ENCODE measurements at regions not wholly inside any gene's neighbourhood (a gene's known extent, or its start where the extent isn't known, plus 50 kb on each side); places are given as distances from the start of the nearest gene placed in this dataset.

- H2AFZ ChIP-seq (ENCODE audit: low read length), result no peak overlapping the region
- no peaks in the 10 kb centered on the region; a peak in 1 of 7 replicates for H3K36me3 Mint-ChIP-seq (ENCODE audit: insufficient read depth in 1 of 3, low read depth in 3 of 3)
- no CpG with 5 or more reads among the region's 2 CpGs for WGBS (ENCODE audit: extremely low coverage, insufficient read length, low lambda C conversion rate)
Observed at GRCh38 chr6:125486881-125487280, 185.1 kb upstream of the HDDC2 start.

More at GRCh38 chr6:125486881-125487280, 185.1 kb upstream of the HDDC2 start:
- no peak overlapping the region for H3K14ac ChIP-seq (ENCODE audit: insufficient read depth, low read length)
- TF ChIP-seq CTCF (conservative IDR thresholded peaks at IDR 0.05), result no peak
- H3K18ac ChIP-seq (ENCODE audit: insufficient read length, low read depth, low read length), result no peak overlapping the region
- H3K4ac ChIP-seq (ENCODE audit: low read depth, low read length), result no peak overlapping the region
- no peak overlapping the region for H2BK5ac ChIP-seq (ENCODE audit: insufficient read length, low read length)
- Mint-ChIP-seq H3K27me3 (ENCODE audit: low read depth) (no peaks in the 10 kb centered on the region; the same call in 1 of the 2 replicates), H3K27ac (no peak overlapping the region), H3K4me1 (peaks cover 5 to 8% of the 10 kb centered on the region in 2 experiments; a peak in 3 of 4 replicates), H3K4me3 (no peak overlapping the region), H3K9me3 (no peaks in the 10 kb centered on the region)
- H3K9ac ChIP-seq (ENCODE audit: extremely low read depth, insufficient read length, low read length), result no peak overlapping the region
- no peaks in the 10 kb centered on the region for H3K27me3 ChIP-seq (ENCODE audit: insufficient read depth, low read length)
- no peaks in the 10 kb centered on the region for H3K79me1 ChIP-seq (ENCODE audit: insufficient read depth, low read depth, low read length, poor library complexity, severe bottlenecking)
- H3K23me2 ChIP-seq (ENCODE audit: insufficient read length, low read depth, low read length, poor library complexity, severe bottlenecking), result no peaks in the 10 kb centered on the region
- H4K5ac ChIP-seq (ENCODE audit: insufficient read length, low read depth, low read length), result no peak overlapping the region
- H2BK20ac ChIP-seq (ENCODE audit: low read depth, low read length, poor library complexity, severe bottlenecking), result no peak overlapping the region
- H2AK5ac ChIP-seq (ENCODE audit: insufficient read length, low read length), result no peak overlapping the region
- H3K56ac ChIP-seq (ENCODE audit: insufficient read length, low read depth, low read length), result no peak overlapping the region
- no peak overlapping the region for H3T11ph ChIP-seq (ENCODE audit: low read length)
- no peaks in the 10 kb centered on the region for H3K4me1 ChIP-seq (ENCODE audit: insufficient read depth, low read length)
- H3K4me2 ChIP-seq (ENCODE audit: insufficient read depth, insufficient read length, low read length), result no peak overlapping the region
- no peak overlapping the region for H3K23ac ChIP-seq (ENCODE audit: insufficient read length, low read depth, low read length)
- no peaks in the 10 kb centered on the region for H3K79me2 ChIP-seq (ENCODE audit: insufficient read depth, low read length)
- no peak overlapping the region for H2BK120ac ChIP-seq (ENCODE audit: low read depth, low read length, poor library complexity, severe bottlenecking)
- H4K8ac ChIP-seq (replicated peaks; ENCODE audit: insufficient read length, low read depth, low read length), result no peak overlapping the region
- H4K91ac ChIP-seq (ENCODE audit: insufficient read length, low read depth, low read length), result no peak overlapping the region
- no peak for DNase-seq
- no peaks in the 10 kb centered on the region for H3K9me3 ChIP-seq (ENCODE audit: control insufficient read depth, low read depth, low read length)
- H4K20me1 ChIP-seq (ENCODE audit: control insufficient read depth, insufficient read depth, insufficient read length), result no peaks in the 10 kb centered on the region
- H2BK15ac ChIP-seq (ENCODE audit: low read depth, low read length), result no peak overlapping the region
- no peak overlapping the region for H3K27ac ChIP-seq (ENCODE audit: insufficient read length, low read depth, low read length)
- no peak overlapping the region for H2BK12ac ChIP-seq (ENCODE audit: insufficient read length, low read depth, low read length)
